ENCODE measurements at regions not wholly inside any gene's neighbourhood (a gene's known extent, or its start where the extent isn't known, plus 50 kb on each side); places are given as distances from the start of the nearest gene placed in this dataset.
"Not testable (repeated sequence)": the region's sequence is repeated elsewhere in the genome, so short reads cannot be mapped to it uniquely, and the experiment has no call there.

DNA sequence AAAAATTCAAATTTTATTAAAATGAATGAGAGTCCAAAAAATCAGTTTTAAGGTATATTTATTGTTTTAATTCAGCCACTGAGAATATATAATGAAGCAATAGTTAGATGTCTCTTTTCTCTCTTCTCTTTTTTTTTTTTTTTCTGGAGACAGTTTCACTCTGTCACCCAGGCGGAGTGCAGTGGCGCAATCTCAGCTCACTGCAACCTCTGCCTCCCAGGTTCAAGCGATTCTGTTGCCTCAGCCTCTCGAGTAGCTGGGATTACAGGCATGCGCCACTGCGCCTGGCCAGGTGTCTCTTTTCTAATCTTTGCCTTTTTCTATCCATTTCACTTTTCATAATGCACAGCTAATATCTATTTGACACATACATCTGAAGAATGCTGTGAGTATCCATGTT is 307.1 kb upstream of the RGS6 start:
- no peak overlapping the region for H3K27ac ChIP-seq
- TF ChIP-seq, protein P1, sequence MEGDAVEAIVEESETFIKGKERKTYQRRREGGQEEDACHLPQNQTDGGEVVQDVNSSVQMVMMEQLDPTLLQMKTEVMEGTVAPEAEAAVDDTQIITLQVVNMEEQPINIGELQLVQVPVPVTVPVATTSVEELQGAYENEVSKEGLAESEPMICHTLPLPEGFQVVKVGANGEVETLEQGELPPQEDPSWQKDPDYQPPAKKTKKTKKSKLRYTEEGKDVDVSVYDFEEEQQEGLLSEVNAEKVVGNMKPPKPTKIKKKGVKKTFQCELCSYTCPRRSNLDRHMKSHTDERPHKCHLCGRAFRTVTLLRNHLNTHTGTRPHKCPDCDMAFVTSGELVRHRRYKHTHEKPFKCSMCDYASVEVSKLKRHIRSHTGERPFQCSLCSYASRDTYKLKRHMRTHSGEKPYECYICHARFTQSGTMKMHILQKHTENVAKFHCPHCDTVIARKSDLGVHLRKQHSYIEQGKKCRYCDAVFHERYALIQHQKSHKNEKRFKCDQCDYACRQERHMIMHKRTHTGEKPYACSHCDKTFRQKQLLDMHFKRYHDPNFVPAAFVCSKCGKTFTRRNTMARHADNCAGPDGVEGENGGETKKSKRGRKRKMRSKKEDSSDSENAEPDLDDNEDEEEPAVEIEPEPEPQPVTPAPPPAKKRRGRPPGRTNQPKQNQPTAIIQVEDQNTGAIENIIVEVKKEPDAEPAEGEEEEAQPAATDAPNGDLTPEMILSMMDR (conservative IDR thresholded peaks at IDR 0.05): no peak

DNA sequence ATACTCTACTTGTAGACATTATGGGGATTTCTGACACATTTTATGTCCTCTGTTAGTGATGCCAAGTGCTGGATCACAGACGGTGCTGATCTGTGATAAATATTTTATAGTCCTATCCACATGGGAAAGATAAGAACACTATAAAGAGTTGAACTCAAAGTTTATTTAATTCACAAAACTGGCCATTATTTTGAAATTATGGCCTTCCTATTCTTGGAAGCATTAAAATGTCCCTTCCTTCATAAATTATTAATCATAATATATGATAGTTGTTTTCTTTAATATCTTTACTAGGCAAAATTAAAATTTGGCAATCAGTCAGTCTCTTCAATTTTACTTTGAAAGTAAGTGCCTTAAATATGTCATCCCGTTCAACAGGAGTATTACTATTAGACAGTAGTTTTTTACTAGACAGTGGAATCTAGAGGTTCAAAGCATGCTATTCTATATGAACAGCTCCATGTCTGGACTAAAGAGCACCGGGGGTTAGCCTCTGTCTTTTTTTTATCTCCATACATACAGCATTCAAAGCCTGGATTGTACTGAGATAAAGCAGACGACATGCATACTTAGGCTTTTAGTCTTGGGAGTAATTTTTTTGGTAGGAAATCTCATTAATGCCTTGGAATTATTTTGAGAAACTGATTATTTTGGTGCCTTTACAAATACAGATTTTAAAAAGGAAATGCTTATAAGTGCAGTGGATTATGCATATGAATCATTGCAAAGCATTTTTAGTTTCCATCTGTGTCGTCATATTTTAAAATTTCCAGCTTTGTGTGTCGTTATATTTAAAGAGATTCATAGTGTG is 306.1 kb upstream of the RGS6 start:
- TF ChIP-seq, protein P1 (conservative IDR thresholded peaks at IDR 0.05): no peak
- no peak overlapping the region for H3K27ac ChIP-seq

DNA sequence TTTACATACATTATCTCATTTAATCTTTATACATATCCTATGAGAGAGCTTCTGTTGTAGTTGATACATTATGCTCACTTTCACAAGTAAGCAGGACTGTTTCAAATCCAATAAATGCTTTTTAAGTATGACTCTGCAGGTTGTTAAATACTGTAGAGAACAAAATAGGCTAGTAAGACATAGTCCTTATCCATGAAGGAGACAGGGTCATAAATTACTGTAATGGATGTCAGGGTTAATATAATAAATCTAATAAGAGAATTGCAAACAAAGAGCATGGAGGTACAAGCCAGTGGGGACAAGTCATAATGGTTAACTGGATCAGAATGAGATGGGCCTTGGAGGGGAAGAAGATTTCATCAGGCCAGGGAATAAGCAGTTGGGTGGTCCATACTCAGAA is 303.8 kb upstream of the RGS6 start:
- no peak overlapping the region for H3K27ac ChIP-seq
- TF ChIP-seq, protein P1 (conservative IDR thresholded peaks at IDR 0.05): no peak

DNA sequence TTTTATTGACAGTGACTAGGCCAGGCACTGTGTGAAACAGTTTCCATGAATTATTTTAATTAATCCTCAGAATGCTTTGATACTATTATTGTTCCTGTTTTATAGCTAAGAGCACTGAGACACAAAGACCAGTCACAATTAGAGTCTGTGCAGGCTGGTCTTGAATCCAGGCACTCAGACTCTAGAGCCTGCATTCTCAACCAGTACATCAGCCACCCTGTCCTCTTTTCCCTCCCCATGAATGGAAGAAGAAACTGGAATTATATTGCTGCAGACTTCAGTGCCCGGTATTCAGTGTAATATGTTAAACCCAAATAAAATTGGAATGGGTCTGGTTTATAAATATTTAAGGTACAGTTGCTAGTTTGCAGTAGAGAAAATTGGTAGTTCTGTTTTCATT is 303.0 kb upstream of the RGS6 start:
- TF ChIP-seq, protein P1 (conservative IDR thresholded peaks at IDR 0.05): no peak
- H3K27ac ChIP-seq: no peak overlapping the region

- H3K27ac ChIP-seq: no peak overlapping the region
- TF ChIP-seq, protein P1 (conservative IDR thresholded peaks at IDR 0.05): no peak
Observed at GRCh38 chr14:71629765-71630492, 302.3 kb upstream of the RGS6 start.

DNA sequence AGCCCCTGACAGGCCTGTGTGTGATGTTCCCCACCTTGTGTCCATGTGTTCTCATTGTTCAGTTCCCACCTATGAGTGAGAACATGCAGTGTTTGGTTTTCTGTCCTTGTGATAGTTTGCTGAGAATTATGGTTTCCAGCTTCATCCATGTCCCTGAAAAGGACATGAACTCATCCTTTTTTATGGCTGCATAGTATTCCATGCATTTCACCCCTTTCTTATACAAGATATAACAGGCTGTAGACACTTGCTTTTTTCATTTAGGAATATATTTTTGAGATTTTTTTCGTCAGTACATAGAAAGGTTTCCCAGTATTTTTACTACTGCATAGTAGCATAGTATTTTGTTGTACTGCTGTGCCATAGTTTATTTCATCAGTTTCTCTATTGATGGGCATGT is 301.2 kb upstream of the RGS6 start:
- H3K27ac ChIP-seq: not testable (repeated sequence)

DNA sequence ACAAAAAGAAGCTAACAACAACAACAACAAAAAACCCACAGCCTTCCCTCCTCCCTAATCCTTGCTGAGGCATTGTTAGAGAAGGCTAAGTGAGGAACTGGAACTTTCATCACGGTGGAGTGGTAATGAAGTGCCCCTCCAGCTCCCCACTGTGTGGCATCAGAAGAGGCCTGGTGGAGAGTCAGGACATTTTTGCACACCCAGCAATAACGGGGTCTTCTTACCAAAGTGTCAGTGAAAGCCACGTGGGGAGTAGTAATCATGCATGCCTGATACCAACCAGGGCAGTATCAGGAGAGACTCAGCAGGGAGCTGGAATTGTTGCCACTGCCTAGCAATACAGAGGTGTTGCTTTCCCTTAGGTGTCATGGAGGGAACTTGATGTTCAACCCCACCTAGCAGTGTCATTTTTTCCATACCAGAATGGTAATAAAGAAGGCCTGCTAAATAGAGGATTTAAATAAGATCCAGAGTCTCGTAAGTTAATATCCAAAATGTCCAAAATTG is 299.7 kb upstream of the RGS6 start:
- TF ChIP-seq, protein P1 (conservative IDR thresholded peaks at IDR 0.05): no peak
- H3K27ac ChIP-seq: no peak overlapping the region

DNA sequence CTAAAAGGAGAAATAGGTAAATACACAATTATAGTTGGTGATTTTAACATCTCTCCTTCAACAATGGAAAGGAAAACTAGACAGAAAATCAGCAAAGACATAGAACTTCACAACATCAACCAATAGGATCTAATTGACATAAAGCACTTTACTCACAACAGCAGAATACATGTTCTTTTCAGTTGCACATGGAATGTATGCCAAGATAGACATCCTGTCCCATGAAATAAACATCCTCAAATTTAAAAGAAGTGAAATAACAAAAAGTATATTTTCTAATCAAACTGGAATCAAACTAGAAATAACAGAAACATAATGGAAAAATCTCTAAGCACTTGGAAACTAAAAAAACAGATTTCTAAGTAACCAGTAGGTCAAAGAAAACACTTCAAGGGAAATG is 296.2 kb upstream of the RGS6 start:
- no peak overlapping the region for H3K27ac ChIP-seq
- TF ChIP-seq, protein P1 (conservative IDR thresholded peaks at IDR 0.05): no peak
